ENCODE measurements at regions not wholly inside any gene's neighbourhood (a gene's known extent, or its start where the extent isn't known, plus 50 kb on each side); places are given as distances from the start of the nearest gene placed in this dataset.

DNA sequence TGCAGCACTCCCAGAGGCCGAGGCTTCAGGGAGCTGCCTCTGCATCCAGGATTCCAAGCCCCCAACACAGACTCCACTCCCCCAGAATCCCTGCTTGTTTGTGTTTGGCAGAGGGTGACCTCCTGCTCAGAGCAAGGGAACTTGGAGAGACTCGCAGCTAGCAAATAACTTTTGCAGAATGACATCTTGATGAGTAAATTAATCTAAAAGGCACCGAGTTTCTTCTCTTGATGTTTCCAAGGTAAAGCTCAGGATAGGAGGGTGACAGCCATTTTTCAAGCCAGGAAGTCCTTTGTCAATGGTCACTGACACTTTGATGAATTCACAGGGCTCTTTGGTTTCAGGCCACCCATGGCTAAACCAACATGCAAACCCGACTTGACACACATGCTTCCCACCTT lies 523.0 kb downstream of the NTRK3 start:
- Histone ChIP-seq H3K9me3 (ENCODE audit: control insufficient read depth, insufficient read depth, low read depth, low read length) (no peaks in the 10 kb centered on the region), H3K36me3 (ENCODE audit: control insufficient read depth, insufficient read depth, low read length) (no peaks in the 10 kb centered on the region), H3K27me3 (ENCODE audit: control insufficient read depth, insufficient read depth, low read length) (no peaks in the 10 kb centered on the region), H3K4me3 (ENCODE audit: low read depth in 2 of 2, low read length in 2 of 2) (no peak overlapping the region), H3K4me1 (ENCODE audit: control insufficient read depth, insufficient read depth, low read length) (no peaks in the 10 kb centered on the region), H3K27ac (ENCODE audit: low read length) (no peak overlapping the region)
- DNase-seq (ENCODE audit: low read depth, low spot score) (no peak), ATAC-seq (no peak)
- TF ChIP-seq, protein P1, sequence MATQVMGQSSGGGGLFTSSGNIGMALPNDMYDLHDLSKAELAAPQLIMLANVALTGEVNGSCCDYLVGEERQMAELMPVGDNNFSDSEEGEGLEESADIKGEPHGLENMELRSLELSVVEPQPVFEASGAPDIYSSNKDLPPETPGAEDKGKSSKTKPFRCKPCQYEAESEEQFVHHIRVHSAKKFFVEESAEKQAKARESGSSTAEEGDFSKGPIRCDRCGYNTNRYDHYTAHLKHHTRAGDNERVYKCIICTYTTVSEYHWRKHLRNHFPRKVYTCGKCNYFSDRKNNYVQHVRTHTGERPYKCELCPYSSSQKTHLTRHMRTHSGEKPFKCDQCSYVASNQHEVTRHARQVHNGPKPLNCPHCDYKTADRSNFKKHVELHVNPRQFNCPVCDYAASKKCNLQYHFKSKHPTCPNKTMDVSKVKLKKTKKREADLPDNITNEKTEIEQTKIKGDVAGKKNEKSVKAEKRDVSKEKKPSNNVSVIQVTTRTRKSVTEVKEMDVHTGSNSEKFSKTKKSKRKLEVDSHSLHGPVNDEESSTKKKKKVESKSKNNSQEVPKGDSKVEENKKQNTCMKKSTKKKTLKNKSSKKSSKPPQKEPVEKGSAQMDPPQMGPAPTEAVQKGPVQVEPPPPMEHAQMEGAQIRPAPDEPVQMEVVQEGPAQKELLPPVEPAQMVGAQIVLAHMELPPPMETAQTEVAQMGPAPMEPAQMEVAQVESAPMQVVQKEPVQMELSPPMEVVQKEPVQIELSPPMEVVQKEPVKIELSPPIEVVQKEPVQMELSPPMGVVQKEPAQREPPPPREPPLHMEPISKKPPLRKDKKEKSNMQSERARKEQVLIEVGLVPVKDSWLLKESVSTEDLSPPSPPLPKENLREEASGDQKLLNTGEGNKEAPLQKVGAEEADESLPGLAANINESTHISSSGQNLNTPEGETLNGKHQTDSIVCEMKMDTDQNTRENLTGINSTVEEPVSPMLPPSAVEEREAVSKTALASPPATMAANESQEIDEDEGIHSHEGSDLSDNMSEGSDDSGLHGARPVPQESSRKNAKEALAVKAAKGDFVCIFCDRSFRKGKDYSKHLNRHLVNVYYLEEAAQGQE (IDR thresholded peaks at IDR 0.05; ENCODE audit: insufficient read depth in 1 of 2, low read depth in 2 of 2, low read length in 1 of 2): no peak
- no peak for TF ChIP-seq POLR2AphosphoS5 (IDR thresholded peaks at IDR 0.05; ENCODE audit: low read depth, low read length)
- TF ChIP-seq SIN3A (IDR thresholded peaks at IDR 0.05; ENCODE audit: borderline replicate concordance, insufficient read depth, low read depth, low read length): no peak
- no peak for TF ChIP-seq TCF7L2 (IDR thresholded peaks at IDR 0.05; ENCODE audit: low read depth, low read length)
- TF ChIP-seq, protein P2, sequence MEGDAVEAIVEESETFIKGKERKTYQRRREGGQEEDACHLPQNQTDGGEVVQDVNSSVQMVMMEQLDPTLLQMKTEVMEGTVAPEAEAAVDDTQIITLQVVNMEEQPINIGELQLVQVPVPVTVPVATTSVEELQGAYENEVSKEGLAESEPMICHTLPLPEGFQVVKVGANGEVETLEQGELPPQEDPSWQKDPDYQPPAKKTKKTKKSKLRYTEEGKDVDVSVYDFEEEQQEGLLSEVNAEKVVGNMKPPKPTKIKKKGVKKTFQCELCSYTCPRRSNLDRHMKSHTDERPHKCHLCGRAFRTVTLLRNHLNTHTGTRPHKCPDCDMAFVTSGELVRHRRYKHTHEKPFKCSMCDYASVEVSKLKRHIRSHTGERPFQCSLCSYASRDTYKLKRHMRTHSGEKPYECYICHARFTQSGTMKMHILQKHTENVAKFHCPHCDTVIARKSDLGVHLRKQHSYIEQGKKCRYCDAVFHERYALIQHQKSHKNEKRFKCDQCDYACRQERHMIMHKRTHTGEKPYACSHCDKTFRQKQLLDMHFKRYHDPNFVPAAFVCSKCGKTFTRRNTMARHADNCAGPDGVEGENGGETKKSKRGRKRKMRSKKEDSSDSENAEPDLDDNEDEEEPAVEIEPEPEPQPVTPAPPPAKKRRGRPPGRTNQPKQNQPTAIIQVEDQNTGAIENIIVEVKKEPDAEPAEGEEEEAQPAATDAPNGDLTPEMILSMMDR (IDR thresholded peaks at IDR 0.05): no peak
- CTCF ChIA-PET: no interaction called here
- no TSS peak for BruUV-seq (replicated peaks)
- POLR2A ChIA-PET: no interaction called here
- in situ Hi-C loops (cut with HindIII; ENCODE audit: low pct_unique_long_range_greater_than_20kb, low sequenced_read_pairs): no loop called here
- intact Hi-C loops (cut with micrococcal nuclease; ENCODE audit: unreplicated experiment): no loop called here

DNA sequence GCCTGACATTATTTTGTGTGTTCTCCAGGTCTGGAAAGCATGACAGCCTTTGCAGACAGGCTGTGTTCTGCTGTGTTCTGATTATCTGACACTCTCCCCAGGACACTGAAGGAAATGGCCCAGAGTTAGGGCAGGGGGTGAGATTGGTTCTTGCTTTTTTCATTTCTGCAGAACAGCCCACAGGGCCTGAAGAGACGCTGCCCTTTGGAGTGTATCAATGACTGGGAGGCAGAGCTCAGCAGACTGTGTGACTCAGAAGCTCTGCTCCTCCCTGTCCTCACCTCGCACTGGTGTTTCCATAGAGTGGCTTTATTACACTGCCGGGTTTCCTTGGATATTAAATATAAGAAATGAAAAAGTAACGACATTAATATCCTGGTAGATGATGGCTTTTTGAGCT lies 523.6 kb downstream of the NTRK3 start:
- TF ChIP-seq, protein P2 (IDR thresholded peaks at IDR 0.05): no peak
- TF ChIP-seq POLR2AphosphoS5 (IDR thresholded peaks at IDR 0.05; ENCODE audit: low read depth, low read length) (no peak), TCF7L2 (IDR thresholded peaks at IDR 0.05; ENCODE audit: low read depth, low read length) (no peak), SIN3A (IDR thresholded peaks at IDR 0.05; ENCODE audit: borderline replicate concordance, insufficient read depth, low read depth, low read length) (no peak)
- TF ChIP-seq, protein P1 (IDR thresholded peaks at IDR 0.05; ENCODE audit: insufficient read depth in 1 of 2, low read depth in 2 of 2, low read length in 1 of 2): no peak
- POLR2A ChIA-PET: no interaction called here
- Histone ChIP-seq H3K4me1 (ENCODE audit: control insufficient read depth, insufficient read depth, low read length) (no peaks in the 10 kb centered on the region), H3K9me3 (ENCODE audit: control insufficient read depth, insufficient read depth, low read depth, low read length) (no peaks in the 10 kb centered on the region), H3K27me3 (ENCODE audit: control insufficient read depth, insufficient read depth, low read length) (no peaks in the 10 kb centered on the region), H3K4me3 (ENCODE audit: low read depth in 2 of 2, low read length in 2 of 2) (no peak overlapping the region), H3K36me3 (ENCODE audit: control insufficient read depth, insufficient read depth, low read length) (no peaks in the 10 kb centered on the region), H3K27ac (ENCODE audit: low read length) (no peak overlapping the region)
- DNase-seq (ENCODE audit: low read depth, low spot score) (no peak), ATAC-seq (no peak)
- BruUV-seq (replicated peaks): no TSS peak
- in situ Hi-C loops (cut with HindIII; ENCODE audit: low pct_unique_long_range_greater_than_20kb, low sequenced_read_pairs): no loop called here
- intact Hi-C loops (cut with micrococcal nuclease; ENCODE audit: unreplicated experiment): no loop called here
- CTCF ChIA-PET: no interaction called here
